ENCODE measurements at regions not wholly inside any gene's neighbourhood (a gene's known extent, or its start where the extent isn't known, plus 50 kb on each side); places are given as distances from the start of the nearest gene placed in this dataset.
"Not testable (repeated sequence)": the region's sequence is repeated elsewhere in the genome, so short reads cannot be mapped to it uniquely, and the experiment has no call there.

DNA sequence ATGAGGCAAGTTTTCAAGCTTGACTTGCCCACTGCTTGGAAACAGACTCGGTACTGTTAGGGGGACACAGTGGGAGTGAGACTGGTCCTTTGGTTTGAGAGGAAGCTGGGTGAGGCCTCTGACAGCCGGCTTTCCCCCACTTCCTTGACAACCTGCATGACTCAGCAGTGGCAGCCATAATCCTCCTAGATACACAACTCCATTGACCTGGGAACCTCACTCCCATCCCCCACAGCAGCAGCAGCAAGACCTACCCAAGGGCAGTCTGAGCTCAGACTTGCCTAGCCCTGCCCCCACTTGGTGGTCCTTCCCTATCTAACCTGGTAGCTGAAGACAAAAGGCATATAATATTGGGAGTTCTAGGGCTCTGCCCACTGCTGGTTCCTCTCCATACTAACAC lies 1043.5 kb upstream of the ALCAM start:
- no peak for DNase-seq

DNA sequence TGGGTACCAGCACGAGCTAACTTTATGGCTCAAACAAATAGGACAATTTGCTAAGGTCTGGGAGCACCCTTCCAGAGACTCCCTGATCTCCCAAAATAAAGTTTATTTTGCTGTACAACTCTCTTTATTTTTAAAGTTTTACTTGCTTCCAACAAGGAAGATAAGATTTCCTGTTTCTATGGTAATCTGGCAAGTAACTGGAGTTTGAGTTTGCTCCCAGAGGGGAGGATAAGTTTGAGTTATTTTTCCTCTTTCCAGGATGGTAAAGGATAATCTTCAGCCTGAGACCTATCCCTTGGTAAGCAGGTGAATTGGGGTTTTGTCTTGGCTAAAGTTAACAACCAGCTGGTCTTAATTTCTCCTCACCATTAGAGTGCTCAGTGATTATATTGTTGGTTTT lies 1019.4 kb upstream of the ALCAM start:
- no peak for DNase-seq

DNA sequence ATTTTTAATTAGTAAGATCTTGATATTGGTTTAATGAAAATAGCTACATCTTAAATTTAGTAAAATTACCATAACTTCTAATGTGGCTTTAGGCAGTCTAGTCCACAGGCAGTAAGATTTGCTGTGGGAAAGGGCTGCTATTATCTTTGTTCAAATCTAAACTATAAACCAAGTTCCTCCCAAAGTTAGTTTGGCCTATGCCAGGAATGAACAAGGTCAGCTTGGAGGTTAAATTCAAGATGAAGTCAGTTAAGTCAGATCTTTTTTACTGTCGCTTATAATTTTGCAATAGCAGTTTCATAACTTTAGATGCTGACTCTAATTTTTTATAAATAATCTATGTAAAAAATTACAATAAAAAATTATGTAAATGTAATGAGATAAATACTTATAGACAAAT lies 1016.9 kb upstream of the ALCAM start:
- DNase-seq: no peak

DNA sequence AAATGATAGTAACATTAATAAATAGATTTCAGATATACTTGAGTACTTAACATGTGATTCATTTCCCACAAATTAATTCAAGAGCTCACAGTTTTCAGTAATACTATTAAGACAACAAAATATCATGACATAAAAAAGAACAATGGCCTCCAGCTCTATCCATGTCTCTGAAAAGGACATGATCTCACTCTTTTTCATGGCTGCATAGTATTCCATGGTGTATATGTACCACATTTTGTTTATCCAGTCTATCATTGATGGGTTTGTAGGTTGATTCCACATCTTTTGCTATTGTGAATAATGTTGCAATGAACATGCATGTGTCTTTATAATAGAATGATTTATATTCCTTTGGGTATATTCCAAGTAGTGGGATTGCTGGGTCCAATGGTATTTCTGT lies 1012.8 kb upstream of the ALCAM start:
- DNase-seq: no peak

DNA sequence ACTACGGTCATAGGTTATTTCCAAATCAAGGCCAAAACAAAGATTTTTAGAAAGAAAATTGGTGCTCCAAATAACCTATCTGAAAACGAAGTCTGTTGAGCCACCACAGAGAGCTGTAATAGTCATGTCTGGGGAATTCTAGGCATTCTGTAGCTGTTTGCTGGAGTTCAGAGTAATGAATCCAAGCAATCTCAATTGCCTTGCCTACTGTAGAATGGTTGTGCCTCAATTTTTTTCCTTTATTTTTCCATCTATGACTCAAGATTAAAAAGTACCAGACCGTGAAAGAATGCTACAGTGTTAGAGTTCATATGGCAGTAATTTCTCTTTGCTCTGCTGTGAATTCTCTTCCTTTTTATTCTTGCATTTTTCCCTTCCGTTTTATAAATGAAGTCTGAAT lies 1007.2 kb upstream of the ALCAM start:
- DNase-seq: peak; percentile 80

DNA sequence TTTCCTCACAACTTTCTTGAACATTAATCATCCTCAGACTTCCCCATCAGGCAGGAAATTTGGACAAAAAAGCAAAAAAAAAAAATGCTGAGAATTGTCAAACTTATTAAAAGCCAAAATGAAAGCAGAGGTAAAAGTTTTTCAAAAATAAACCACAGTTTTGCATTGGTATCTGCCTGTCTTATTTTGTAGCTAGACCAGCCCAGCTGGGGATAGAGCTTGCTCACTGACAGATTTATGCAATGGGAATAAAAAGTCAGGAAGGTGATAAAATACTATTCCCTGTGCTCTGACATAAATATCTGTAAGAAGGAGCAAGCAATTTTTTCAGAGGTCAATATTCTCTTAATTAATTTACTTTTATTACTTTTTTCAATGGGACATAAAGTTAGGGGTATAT lies 1006.7 kb upstream of the ALCAM start:
- DNase-seq: no peak

DNA sequence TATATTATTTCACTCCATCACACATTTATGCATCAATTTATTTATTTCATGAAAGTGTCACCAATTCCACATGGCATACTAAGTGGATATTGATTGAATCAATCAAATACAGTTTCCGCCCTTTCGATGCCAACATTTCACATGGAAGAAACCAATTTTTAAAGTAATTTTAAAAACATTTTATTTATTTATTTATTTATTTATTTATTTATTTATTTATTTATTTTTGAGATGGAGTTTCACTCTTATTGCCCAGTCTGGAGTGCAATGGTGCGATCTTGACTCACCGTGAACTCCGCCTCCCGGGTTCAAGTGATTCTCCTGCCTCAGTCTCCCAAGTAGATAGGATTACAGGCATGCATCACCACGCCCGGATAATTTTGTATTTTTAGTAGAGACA lies 1005.0 kb upstream of the ALCAM start:
- not testable (repeated sequence) for DNase-seq

DNA sequence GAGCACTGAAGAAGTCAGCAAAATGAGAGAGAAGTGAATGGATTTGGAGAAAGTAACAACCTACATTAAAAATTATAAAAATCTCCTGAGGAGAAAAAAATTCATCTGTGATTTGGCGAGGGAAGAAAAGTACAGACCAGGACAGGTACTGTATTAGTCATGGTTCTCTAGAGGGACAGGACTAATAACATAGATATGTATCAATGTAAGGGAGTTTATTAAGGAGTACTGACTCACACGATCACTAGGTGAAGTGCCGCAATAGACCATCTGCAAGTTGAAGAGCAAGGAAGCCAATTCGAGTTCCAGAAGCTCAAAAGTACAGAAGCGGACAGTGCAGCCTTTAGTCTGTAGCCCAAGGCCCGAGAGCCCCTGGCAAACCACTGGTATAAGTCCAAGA lies 1004.4 kb upstream of the ALCAM start:
- no peak for DNase-seq

DNA sequence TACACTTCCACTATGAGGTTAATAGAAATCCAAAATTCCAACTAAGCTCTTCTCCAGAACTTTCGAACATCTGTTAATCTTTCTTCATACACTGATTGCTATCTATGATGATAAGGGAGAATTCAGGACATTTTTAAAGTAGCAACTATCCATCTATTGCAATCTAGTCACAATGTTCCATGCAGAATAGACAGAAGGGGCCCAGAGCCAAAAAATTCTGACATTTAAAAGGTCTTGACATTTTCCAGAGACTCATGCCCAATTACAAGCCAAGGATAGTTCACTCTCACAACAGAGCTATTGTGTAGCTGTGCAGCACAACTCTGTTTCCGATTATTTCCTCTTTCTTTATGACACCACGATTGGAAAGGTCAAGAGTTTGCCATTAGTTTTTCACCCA lies 999.7 kb upstream of the ALCAM start:
- DNase-seq: no peak

DNA sequence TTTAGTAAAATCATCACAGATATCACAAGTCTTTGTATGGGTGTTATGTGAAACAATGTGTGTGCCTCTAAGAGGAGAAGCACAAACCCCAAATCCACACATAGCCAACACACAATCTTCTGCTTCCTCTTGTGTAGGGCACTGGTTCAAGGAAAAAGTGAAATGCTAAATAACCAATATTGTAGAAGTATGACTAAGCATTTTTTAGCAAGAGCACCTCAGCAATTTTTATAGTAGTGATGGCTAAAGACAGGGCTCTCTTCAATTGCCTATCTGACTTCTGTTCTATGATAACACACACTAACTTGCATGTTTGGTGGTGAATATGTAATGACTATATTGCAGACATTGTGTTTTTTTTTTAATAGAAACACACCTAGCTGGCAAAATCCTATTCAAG lies 997.9 kb upstream of the ALCAM start:
- no peak for DNase-seq

DNA sequence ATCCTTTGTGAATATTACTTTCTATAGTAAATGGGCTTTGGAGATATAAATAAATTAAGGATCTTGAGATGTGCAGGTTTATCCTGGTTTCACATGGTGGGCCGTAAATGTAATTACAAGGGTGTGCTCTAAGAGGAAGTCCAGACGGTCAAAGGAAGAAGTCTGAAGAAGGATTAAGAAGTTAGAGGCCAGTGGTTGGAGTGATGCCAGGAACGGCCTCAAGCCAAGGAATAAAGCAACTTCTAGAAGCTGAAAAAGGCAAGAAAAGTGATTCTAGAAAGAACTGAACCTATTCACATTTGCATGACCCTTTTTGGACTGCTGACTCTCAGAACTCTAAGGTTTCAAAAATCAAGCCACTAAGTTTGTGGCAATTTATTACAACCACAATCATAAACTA lies 981.3 kb upstream of the ALCAM start:
- no peak for DNase-seq

DNA sequence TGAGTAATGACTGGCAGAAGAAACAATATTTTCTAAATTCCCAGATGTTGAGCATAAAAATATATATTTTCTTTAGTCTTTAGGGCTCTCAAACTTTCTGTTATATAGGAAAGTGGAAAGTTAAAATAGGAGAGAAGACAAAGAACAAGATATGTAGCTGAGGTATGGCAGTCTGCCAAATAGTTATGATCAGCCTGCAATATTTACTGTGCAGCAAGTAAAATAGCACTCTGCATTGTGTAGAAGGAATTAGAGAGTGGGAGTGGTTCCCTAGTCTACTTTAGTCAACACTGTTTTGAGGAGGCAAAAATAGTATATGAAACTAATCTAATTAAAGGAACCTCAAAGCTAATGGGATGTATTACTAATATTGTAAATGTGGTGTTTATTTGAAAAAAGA lies 978.1 kb upstream of the ALCAM start:
- DNase-seq: no peak

DNA sequence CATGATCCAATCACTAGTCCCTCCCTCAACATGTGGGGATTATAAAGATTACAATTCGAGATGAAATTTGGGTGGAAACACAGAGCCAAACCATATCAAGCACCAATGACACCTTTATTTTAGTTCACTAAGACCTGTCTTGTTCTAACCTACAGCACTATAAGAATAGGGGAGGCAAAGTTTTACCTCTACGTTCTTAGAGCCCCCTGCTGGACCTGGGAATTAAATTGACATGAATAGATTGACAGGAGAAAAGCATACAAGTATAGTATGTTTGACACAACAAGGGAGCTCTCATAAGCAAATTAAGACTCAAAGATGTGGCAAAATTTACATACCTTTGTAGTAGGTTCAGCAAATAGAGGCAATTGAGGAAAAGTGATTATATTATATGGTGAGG lies 974.4 kb upstream of the ALCAM start:
- DNase-seq: no peak

DNA sequence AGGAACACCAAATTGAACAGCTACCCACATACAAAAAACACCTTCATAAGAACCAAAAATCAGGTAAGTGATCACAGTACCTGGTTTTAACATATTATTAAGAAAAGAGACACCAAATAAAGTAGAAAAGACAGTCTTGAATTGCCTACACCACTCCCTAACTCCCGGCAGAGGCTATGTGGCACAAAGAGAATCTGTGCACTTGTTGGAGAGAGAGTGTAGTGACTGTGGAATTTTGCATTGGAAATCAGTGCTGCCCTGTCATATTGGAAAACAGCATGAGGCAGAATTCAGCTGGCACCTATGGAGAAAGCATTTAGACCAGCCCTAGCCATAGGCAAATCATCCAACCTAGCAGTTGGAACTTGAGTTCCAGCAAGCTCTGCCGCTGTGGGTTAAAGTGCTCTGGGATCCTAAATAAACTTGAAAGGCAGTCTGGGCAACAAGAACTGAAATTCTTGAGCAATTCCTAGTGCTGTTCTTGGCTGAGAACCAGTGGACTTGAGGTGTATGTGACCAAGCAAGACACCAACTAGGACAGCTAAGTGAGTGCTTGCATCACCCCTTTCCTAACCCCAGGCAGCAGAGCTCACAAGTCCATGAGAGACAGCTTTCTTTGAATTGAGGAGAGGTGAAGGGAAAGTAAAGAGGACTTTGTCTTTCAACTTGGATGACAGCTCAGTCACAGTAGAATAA lies 969.6 kb upstream of the ALCAM start:
- no peak for DNase-seq

DNA sequence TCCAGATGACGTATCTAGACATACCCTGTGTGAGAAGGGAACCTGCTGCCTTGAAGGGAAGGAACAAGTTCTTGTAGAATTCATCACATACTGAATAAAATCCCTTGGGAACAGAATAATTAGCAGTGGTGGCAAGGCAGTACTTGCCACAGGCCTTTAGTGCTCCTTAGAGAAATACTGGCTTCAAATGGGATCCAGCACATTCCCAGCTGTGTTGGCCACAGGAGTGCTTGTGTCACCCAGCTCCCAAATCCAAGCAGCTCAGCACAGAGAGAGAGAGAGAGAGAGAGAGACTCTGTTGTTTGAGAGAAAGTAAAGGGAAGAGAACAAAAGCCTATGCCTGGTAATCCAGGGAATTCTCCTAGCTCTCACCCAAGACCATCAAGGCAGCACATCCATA lies 969.0 kb upstream of the ALCAM start:
- no peak for DNase-seq

DNA sequence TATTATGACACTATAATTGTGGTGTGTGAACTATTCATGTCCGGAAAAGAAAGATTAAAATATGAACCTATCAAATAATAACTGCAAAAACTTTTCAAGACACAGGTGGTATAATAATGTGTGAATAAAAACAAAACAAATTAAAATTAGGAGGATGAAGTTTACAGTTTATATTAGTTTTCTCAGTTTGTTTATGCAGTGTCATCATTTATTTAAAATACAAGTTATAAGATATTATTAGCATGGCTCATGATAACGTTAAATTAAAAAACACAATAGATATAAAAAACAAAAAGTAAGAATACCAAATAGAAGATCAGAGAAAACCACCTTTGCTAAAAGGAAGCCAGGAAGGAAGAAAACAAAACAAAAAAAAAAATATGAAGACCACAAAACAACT lies 963.8 kb upstream of the ALCAM start:
- no peak for DNase-seq

DNA sequence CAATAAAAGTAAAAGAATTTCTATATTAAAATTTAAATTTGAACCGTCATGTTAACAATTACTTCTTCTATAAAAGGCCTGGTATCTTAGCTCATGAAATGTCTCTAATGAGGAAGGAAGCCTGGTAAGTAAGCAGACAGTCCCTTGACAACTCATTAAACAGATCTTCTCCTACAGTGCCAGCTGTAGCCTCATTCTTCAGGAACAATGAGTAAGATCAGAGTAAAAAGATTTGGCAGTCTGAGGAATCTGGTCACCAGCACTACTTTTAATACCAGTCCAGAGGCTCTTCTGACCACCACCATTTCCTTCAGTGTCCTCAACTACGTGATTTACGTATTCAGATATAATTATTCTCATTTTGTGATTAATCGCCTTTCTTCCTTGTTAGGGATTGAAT lies 955.0 kb upstream of the ALCAM start:
- no peak for DNase-seq

DNA sequence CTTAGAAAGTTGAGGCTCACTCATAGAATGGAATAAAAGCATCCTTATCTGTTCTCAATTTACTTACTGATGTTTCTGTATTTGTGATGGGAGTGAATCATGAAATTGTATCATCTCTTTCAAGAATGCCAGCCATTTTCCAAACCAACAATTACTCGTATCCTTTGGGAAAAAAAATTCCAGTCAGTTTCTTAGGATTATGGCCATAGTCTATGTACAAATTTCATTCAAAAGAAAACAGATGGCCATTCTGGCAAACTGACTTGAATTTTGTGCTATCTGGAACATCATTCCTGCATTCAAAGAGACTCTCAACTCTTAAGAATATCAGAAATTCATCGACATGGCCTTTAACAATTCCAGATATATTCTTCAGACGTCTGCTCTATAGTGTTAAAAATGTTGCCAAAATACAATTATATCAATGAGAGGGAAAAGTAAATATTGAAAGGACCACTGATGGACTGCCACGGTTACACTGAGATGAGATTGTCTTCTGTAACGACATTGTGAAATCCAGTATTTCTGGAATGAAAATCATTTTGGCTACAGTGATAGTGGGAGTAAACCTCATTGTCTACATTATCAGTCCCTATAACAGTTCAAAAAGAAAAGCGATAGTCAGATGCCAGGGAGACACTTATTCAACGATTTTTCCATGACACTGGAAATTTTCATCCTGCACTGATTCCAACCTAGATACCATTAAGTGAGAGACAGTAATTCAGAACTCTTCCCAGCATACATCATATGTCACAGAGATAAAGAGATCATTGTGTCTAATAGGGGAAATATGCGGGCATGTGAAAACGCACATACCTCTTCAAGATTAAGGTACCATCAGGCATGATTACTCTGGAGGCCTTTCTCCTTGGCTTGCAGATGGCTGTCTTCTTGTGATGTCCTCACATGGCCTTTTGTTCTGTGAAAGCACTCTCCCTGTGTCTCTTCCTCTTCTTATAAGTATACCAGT lies 953.8 kb upstream of the ALCAM start:
- DNase-seq: no peak

DNA sequence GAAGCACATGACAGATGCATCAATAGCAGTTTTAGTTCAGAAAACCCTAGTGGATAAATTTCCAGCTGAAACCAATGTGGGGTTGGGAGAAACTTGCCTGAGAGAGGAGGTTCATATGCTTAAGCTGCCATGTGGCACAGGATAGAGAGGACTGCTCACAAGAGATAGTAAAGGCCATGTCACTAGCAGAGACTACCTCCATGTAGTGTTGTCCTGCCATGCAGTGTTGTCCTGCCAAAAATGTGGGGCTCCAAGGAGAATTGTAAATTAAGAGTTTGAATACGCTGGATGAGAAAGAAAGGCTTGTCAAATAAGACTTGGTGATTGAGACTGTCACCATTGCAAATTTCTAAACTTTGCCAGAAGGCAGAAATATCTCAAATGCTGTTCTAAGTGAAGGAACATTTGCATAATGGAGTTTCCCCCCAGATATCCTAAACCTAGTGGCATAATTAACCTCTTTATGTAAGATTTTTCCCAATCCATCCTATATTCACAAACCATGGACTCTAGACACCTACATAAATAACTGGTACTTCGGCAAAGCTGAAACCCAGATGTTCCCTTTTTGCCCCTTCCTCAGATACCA lies 938.3 kb upstream of the ALCAM start:
- no peak for DNase-seq

DNA sequence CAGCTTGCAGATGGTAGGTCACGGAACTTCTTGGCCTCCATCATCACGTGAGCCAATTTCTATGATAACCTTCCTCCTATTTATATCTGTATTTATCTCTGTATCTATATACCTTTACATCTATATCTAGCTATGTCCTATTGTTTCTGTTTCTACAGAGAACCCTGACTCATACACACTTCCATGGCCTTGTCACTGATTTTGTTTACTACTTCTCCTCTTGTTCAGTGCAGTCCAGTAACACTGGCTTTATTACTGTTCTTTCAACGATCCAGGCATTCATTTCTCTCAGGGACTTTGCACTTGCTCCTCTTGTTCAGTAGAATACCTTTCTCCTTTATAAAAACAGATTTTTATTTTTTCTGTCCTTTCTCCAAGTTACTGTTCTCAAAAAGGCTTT lies 937.0 kb upstream of the ALCAM start:
- no peak for DNase-seq

DNA sequence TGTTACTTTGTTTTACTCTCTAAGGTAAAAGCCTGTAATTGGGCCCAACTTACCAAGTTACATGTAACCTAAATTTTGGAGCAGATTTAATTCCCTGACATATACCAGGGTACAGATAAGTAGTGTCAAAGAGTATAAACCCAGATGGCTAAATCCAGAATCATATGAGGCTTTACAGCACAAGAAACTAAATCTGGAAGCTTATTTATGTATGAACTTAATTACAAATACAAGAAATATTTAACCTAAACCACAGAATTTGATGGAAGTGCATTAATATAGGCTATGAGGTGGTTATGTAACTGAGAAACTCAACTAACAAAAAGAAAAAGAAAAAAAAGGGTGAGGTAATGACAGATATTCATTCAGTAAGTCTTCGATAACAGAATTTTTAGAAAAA lies 930.2 kb upstream of the ALCAM start:
- no peak for DNase-seq

DNA sequence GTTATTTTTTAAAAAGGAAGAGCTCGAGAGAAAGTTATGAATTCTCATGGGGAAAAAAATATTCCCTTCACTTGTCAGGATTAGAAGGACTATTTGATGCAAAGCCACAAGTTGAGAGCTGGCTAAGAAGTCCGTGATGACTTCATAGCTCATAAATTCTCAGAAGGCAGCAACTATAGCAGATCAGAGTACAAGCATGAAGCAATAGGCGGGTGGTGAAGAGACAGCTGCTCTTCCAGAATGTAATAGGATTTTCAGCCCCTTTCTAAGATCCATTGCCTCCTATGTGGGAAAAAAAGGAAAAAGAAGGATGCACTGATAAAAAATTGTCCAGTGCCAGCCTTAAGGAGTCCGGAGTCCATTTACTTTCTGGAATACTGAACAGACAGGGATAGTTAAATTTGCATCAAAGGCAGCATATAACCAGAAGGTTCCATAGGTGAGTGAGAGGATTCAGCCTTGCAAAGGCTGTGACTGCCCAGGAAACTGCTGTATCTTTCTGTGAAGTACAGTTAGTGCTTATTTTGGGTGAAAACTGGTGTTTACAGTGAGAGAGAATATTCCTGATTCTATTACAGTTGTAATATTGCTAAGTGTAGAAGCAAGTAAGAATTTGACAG lies 929.5 kb upstream of the ALCAM start:
- DNase-seq: no peak

DNA sequence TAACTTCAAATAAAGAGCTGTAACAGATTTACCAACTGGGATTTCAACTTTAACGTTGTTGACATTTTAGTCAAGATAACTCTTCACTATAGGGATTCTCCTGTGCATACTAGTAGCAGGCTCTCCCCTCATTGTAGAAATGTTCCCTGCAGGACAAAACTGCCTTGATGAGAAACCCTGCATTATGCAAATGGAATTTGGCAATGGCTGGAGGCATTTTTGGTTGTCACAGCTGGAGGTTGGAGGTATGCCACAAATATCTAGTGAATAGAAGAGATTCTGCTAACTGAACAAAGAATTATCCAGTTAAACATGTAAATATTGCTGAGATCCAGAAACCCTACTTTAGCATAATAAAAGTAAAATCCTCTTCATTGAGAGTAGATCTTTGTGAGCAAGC lies 928.8 kb upstream of the ALCAM start:
- no peak for DNase-seq

DNA sequence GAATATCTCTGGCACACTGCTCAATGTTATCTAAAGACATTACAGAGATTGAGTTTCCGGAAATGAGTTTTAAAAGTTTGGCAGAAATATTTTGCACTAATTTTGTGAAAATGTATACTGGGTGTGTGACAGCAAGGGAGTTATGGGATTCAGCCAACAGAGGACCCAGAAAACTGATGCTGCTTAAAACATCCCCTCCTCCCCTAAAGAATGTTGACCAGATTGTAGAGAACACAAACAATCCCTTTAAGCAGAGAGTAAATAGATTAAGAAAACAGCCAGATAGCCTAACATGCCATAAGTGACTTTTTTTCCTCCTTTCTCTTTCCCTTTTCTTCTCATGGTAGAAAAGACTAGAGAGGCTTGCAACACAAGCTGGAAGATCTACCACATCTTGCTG lies 928.0 kb upstream of the ALCAM start:
- DNase-seq: no peak

Data from amniotic stem cell (primary cell).